22Rv1 (cell line): ENCODE measurements at regions not wholly inside any gene's neighbourhood (a gene's known extent, or its start where the extent isn't known, plus 50 kb on each side); places are given as distances from the start of the nearest gene placed in this dataset.

Experiments
- H3K27ac ChIP-seq: fragments of 450-650 bp; 2 replicates; pipeline ENCODE4 v1.5.1; 2017
- ZFX ChIP-seq: fragments of 450-650 bp; IDR thresholded peaks from 2 replicates; pipeline ENCODE4 v1.6.1; 2017; ENCODE audit warnings: antibody characterized with exemption, borderline replicate concordance
- TF ChIP-seq, protein P1 (sequence below): fragments of 450-650 bp; IDR thresholded peaks from 2 replicates; pipeline ENCODE4 v1.5.1; 2017; ENCODE audit warnings: mild to moderate bottlenecking

DNA sequence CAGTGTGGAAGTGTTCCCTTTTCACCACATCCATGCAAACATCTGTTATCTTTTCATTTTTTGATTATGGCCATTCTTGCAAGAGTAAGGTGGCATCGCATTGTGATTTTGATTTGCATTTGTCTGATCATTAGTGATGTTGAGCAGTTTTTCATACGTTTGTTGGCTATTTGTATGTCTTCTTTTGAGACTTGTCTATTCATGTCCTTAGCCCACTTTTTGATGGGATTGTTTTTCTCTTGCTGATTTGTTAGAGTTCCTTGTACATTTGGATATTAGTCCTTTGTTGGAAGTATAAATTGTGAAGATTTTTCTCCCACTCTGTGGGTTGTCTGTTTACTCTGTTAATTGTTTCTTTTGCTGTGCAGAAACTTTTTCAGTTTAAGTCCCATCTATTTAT is 244.5 kb upstream of the PRICKLE1 start:
- TF ChIP-seq, protein P1, sequence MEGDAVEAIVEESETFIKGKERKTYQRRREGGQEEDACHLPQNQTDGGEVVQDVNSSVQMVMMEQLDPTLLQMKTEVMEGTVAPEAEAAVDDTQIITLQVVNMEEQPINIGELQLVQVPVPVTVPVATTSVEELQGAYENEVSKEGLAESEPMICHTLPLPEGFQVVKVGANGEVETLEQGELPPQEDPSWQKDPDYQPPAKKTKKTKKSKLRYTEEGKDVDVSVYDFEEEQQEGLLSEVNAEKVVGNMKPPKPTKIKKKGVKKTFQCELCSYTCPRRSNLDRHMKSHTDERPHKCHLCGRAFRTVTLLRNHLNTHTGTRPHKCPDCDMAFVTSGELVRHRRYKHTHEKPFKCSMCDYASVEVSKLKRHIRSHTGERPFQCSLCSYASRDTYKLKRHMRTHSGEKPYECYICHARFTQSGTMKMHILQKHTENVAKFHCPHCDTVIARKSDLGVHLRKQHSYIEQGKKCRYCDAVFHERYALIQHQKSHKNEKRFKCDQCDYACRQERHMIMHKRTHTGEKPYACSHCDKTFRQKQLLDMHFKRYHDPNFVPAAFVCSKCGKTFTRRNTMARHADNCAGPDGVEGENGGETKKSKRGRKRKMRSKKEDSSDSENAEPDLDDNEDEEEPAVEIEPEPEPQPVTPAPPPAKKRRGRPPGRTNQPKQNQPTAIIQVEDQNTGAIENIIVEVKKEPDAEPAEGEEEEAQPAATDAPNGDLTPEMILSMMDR, result no peak
- no peak overlapping the region for H3K27ac ChIP-seq

GRCh38 chr12:42828836-42829235 is 239.3 kb upstream of the PRICKLE1 start:
- no peak for TF ChIP-seq ZFX
- TF ChIP-seq, protein P1, result no peak
- no peak overlapping the region for H3K27ac ChIP-seq

- TF ChIP-seq, protein P1, result no peak
- TF ChIP-seq ZFX, result no peak
- no peak overlapping the region for H3K27ac ChIP-seq
Observed at GRCh38 chr12:42824327-42824726, 234.8 kb upstream of the PRICKLE1 start.

- H3K27ac ChIP-seq, result no peak overlapping the region
- TF ChIP-seq, protein P1, result no peak
- no peak for TF ChIP-seq ZFX
Observed at GRCh38 chr12:42823679-42824078, 234.1 kb upstream of the PRICKLE1 start.

DNA sequence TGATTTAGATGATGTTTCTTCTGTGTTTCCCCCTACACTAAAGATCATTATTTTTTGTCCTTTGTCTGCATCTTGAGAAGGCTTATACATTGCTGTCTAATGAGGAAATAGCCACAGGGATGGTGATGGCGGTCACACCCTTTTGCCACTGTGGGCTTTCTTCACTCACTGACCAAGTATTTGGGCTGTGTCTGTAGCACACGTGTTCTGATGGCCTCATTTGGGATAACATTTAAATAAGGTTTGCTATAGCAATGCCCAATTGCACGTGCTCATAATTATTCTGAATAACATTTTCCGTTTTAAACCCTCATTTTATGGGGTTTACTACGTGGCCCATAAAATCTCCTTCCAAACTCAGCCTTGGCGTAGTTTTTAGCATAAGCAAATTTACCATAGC is 230.3 kb upstream of the PRICKLE1 start:
- TF ChIP-seq ZFX, result no peak
- TF ChIP-seq, protein P1, result no peak
- no peak overlapping the region for H3K27ac ChIP-seq

DNA sequence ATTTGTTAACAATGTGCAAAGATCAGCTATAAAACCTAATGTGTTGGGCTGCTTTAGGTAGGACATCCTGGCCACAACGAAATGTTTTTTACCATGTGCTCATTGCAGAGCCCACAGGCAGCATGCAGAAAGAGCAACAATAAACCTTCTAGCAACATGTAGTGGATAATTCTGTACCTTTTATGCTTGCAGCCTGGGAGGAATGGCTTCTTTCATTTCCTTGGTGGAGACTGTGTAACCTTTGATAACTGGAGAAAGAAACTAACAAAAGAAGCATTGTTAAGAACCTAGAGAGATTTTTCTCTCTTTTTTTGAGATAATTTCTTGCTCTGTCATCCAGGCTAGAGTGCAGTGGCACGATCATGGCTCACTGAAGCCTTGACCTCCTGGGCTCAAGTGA is 225.5 kb upstream of the PRICKLE1 start:
- H3K27ac ChIP-seq, result no peak overlapping the region
- TF ChIP-seq, protein P1, result no peak
- no peak for TF ChIP-seq ZFX

DNA sequence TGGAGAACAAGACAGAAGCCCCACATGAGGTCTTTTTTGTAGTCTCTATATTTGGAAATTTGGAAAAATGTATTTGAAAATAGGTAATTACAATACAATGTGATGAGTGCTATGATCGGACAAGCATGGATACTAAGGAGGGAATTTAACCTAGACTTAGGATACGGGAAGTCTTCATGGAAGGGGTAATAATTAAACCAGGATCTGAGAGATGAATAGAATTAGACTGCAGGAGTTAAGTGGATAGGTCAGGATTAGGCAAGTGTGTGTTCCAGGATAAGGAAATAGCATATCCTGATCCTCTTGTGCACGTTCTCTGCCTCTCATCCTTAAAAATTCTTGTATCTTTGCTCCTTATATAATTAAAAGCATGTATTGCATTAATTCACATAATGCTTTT is 223.3 kb upstream of the PRICKLE1 start:
- TF ChIP-seq ZFX, result no peak
- TF ChIP-seq, protein P1, result no peak
- no peak overlapping the region for H3K27ac ChIP-seq
